HG02759 (cell line): ENCODE measurements at regions not wholly inside any gene's neighbourhood (a gene's known extent, or its start where the extent isn't known, plus 50 kb on each side); places are given as distances from the start of the nearest gene placed in this dataset.

Experiments used
- ATAC-seq: cut with Tn5 transposase; IDR thresholded peaks from one replicate; pipeline ENCODE4 v1.9.1; 2021; ENCODE audit warnings: mild to moderate bottlenecking, moderate library complexity; ENCODE audit not compliant: unreplicated experiment

DNA sequence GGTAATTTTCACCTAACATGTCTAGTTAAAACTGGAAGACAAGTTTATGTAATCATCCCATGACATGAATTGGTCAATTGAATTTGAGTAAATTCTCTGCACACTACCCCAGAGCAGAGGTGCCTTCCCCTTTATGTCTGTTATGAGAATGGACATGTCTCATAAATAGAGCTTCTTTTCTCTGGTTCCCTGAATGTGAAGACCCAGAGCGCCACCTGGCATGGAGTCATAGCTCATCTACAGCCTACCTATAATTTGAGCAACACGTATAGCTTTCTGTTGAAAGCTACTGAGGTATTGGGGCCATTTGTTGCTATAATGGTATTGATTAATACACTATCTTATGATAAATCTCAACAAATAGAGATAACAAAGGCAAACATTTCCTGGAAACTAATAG lies 626.5 kb upstream of the GALNTL6 start:
- no peak for ATAC-seq

DNA sequence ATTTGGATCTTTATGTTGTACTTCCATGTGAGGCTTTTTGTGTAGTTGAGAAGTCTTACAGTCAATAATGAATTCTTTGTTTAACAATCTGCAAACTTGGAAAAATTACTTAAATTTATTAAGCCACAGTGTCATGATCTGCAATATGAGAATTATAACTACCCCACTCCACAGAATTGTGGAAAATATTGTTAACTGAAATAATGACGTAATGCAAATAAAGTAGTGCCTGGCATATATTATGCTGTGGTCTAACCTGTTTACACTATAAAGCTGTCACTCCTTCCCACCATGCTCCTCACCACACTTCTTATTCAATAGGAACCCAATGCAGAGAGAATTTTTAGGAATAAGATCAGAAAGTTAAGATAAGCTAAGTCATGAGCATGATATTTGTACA lies 632.1 kb upstream of the GALNTL6 start:
- no peak for ATAC-seq

DNA sequence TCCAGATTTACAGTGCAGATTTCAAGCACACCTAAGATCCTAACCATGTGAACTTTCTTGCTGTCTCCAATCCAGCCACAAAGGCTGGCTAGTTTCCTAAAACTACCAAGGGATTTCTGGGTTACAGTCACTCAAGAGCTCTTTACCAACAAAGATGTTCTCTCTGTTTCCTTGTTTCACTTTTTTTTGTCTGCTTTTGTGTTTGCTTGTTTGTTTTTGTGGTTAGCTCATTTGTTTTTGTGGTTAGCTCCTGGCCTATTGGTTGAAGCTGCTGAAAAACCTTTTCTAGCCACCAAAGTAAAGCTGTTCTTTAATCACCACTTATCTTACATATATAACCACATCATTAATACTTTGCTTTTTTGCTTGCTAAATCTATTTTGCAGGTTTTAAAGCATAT lies 642.5 kb upstream of the GALNTL6 start:
- no peak for ATAC-seq

DNA sequence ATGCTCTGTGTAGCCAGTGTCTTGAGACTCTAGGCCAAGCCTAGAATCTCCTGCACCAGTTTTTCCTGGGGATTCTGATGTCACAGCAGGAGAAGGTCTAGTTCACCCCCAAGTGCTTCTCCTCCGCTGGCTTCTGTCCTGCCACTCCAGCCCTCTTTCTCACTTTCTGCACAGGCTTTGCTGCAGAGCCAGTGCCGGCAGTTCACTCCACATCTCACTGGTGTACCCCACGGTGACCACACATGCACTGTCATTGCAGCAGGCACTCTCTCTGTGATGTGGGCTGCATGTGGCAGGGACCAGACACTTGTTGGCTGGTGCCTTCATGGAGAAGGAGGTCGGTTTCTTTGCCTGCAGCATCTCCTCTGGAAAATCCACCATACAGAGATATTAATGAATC lies 643.8 kb upstream of the GALNTL6 start:
- no peak for ATAC-seq

DNA sequence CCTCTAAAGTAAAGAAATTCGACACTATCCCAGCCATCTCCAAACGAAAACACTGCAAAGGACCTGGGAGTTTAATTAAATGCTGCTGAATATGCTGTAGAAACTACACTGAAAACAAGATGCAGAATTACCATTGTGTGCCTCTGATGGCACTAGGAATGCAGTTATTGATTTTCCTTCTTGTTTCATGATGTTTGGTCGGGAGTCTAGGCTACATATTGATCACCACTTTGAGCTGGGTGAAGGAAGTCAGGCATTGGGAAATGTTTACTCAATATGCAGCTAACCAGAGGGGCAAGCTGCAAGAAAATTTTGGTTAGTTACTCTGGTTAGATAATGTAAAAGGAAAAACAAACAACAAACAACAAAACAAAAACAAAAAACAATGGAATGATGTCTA lies 650.7 kb upstream of the GALNTL6 start:
- ATAC-seq, result no peak

DNA sequence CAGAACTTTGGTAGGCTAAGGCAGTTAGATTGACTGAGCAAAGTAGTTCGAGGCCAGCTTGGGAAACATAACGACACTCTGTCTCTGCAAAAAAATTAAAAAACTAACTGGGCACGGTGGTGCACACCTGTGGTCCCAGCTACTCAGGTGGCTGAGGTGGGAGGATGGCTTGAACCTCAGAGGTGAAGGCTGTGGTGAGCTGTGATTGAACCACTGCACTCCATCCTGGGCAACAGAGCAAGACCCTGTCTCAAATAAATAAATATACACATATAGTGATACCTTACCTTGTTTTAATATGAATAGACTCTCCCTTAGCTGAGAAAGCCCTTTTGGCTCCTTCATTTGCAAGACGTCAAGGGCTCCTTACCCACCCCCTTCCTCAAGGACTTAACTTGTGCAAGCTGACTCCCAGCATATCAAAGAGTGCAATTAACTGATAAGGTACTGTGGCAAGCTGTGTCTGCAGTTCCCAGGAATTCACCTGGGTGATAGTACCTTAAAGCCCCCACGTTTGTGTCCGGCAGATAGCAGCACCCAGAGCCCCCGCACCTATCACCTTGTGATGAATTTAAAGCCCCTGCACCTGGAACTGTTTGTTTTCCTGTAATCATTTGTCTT lies 655.6 kb upstream of the GALNTL6 start:
- no peak for ATAC-seq

DNA sequence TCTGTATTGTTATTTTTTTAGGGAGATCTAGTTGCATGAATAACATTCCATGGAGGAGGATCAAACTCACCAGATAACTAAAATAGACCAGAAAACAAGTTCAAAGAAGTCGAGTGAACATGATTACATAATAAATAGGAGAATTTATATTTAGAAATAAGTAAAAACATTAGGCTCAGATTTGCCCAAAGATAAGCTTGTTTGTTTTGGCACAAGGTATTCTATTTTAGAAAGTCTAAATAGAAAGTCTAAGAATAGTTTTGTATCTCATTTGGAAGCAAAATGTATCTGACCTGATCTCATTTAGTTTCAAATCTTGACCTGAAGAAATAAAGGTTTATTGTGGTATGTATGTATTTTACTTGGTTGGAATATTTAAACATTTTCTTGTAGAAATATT lies 670.6 kb upstream of the GALNTL6 start:
- ATAC-seq, result no peak

DNA sequence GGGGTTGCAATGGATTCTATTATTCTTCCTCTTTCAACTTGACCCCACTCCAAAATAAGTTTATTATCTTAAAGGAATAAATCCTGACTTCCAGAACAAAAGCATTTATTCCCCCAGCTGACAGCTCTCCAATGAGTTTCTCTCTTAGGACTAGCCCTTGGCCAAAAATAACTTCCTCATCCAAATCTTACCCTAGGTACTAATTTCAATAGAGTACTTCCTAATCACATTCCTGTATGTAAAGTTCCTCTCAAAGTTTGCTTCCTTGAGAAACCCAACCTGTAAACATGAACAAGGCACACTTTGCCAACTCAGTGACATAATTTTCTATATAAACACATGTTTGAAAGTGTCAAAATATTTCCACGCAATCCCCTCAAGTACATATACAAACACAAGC lies 671.2 kb upstream of the GALNTL6 start:
- ATAC-seq, result no peak

DNA sequence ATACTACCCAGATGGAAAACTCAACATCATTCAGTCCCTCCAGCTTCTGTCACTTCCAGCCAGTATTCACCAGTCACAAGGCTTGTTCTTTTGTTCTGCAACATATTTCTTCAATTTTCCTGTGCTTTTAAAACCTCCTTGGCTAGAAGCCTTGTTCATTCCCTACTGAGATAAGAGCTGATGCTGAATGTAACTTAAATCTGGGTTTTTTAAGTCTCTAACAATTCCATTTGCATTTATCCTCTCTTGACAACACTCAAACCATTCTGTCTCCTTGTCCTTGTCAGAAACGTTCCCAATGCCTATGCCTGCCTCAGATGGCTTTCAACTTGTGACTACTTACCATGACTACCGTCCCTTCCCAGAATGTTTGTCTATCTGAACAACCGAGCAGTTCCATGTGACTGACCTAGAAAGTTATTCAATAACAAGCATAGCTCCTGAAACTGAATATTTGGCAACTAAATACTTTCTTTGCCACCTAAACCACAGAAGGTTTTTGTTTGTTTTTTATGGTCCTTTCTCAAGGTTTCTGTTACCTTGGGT lies 682.9 kb upstream of the GALNTL6 start:
- ATAC-seq, result no peak

DNA sequence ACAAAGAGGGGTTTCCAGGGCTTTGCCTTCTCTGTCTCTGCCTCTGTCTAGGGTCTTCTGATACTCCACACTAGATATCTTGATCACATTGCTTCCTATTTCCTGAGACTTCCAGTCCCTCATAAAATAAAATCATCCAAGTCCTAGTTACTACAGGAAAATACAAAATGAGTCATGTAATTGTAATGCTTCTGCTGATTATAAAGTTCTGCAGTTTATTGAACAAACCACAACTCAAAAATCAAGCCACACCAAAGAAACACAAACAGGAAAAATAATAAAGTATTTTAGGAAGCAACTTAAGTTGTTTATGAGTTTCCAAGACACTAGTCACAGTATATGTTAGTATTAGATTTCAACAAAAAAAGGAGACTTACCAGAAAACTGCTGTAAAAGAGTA lies 695.1 kb upstream of the GALNTL6 start:
- no peak for ATAC-seq

DNA sequence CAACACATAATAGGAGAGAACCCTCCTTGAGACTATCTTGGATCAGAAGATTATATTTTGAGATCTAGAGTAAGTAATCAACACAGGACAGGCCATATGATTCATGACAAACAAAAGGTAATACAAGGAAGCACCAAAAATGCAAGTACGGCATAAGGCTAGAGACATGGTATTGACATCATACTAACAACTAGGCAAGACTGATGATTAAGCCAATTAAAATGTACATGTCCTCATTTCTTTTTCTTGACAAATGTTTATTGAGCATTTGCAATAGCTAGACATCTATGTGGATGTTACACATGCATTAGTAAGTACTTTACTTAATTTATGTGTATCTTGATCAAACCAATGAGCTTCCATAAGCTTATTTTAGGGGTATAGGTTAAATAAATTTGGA lies 695.7 kb upstream of the GALNTL6 start:
- ATAC-seq, result no peak

DNA sequence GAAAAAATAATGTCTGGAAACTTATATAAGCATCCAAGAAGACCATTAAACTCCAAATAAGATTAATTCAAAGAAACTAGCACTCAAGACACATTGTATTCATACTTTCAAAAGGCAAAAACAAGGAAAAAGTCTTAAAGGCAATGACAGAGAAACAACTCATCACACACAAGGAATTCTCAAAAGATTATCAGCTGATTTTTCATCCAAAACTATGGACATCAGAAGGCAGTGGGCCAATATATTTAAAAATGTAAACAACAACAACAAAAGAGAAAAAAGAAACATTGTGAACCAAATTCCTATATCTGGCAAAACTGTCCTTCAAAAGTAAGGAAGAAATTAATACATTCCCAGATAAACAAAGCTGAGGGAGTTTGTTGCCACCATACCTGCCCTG lies 711.4 kb upstream of the GALNTL6 start:
- no peak for ATAC-seq

DNA sequence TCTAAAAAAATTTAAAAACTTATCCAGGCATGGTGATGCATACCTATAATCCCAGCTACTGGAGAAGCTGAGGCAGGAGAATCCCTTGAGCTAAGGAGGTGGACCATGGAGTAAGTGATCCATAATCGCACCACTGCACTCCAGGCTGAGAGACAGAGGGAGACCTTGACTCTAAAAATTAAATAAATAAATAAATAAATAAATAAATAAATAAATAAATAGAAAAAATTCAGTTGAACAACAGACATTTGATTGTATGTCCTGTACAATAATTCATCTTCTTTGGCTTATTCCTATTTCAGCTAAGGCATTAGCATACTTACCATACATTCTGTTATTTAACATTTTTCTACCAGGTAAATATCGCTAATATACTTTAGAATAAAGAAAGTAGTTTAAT lies 726.1 kb upstream of the GALNTL6 start:
- no peak for ATAC-seq

DNA sequence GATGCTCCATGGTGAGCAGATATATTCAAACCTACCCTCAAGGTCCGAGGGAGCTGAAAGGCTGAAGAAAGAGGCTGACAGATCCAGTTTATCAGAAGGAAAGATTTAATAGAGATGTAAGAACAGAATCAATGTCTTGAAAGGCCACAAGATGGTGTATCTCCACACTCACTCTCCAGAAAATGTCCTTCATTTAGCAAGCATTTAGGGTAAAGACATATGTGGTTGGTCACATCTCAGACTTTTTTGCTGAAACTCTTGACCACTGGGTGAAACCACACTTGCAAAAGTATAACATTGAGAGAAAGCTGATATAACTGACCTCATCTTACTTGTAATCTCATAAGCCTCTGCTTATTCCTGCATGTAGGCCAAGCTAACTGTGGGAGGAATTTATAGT lies 745.8 kb upstream of the GALNTL6 start:
- ATAC-seq, result no peak

DNA sequence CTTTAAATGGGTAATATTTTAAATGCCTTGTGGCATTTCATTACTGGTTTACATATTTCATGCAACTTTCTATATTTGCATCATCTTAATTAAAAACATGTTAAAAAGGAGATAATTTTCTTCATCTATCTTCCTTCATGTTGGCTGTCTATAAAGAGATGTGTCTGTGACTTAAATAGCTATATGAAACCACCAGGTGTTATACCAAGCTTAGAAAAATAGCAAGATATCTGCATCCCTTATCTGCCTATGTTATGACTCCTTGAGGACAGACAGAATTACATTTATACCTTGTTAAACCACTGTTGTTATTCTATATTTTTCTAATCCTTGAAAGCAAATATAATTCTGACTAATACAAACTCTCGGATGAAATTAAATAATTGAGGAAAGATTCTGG lies 763.8 kb upstream of the GALNTL6 start:
- no peak for ATAC-seq

DNA sequence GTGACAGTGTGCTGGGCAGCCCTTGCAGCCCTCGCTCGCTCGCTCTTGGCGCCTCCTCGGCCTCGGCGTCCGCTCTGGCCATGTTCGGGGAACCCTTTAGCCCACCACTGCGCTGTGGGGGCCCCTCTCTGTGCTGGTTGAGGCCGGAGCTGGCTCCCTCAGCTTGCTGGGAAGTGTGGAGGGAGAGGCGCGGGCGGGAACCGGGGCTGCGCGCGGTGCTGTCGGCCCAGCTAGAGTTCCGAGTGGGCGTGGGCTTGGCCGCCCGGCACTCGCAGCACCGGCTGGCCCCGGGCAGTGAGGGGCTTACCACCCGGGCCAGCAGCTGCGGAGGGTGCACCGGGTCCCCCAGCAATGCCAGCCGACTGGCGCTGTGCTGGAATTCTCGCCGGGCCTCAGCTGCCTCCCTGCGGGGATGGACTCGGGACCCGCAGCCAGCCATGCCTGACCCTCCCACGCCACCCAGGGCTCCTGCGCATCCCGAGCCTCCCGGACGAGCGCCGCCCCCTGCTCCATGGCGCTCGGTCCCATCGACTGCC lies 770.1 kb upstream of the GALNTL6 start:
- no peak for ATAC-seq

DNA sequence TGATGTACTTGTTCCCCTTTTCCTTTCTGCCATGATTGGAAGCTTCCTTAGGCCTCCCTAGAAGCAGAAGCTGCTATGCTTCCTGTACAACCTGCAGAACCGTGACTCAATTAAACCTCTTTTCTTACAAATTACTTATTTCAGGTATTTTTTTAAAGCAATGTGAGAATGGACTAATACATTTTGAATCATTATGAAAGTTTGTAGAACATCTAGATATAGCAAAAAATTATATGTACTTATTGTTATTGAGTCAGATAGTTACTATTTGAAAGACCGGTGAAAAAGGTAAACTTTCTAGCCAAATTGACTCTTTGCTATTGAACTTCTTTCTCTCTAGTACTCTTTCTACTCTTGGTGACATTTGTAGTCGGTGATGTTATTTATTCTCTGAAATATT lies 777.3 kb upstream of the GALNTL6 start:
- no peak for ATAC-seq

DNA sequence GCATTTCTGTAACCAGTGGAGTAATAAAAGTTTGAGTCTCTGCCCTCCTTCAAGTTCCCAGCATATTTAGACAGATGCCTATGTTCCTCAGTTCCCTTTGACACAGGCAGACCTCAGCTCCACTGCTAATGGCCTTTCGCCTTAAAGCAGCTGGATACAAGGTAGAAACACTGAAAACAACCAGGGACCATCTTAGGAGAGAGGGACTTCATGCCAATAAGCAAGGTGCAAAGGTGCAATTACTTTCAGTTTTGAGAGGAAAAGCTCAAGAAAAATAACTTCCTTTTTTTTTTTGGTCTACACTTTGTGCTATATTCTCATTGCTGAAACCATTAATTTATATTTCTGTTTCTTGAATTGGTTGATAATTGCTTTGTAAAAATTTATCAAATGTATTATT lies 781.9 kb upstream of the GALNTL6 start:
- no peak for ATAC-seq

DNA sequence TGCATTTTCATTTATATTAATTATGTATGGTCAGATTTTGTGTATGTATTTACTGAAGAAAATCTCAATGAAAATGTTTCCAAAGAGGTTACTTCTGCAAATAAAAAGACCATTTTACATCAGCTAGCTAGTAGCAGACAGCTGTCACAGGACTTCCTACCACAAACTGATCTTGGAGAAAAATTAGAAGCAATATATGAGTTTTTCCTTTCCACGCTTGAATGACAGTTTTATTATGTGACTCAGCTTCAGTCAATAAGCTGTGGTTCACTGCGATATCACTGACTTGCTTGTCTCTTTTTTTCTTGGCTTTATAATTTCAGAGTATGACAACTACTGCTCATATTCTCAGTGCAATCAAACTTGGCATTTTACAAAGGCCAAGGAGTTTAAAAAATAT lies 787.4 kb upstream of the GALNTL6 start:
- no peak for ATAC-seq

DNA sequence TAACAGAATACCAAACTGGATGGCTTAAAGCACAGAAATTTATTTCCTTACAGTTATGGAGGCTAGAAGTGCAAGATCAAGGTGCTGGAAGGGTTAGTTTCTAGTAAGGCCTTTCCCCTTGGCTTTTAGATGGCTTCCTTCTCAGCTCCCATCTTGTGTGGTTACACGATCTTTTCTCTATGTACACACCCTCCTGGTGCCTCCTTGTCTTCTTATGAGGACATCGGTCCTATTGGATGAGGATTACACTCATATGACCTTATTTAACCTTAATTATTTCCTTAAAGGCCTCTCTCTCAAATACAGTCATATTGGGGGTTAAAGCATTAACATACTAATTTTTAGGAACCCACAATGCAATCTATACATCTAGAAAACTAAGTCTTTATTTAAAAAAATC lies 787.9 kb upstream of the GALNTL6 start:
- no peak for ATAC-seq

DNA sequence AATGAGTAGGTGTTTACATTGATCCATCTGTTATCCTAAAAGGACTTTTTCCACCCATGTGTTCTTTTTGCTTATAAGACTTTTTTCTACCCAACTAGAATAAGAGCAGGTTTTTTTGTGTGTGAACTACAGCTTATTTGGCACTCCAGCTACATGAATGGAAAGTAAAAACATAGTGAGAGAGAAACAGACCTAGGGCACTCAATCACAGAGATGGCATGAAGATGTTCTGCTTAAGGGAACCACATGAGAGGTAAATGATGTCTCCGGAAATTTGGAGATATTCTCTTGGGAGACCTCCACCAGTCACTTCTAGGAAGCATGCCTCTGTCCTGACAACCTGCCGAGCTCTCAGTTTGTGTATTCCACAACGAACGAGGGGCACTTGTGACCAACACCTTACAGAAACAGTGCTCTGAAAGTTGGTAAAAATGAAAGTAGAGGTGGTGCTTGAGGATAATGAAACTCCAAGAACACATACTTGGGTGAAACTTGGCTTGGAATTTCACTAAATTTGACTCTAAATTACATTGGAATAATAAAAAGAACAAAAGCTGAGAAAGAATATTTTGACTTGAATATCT lies 788.4 kb upstream of the GALNTL6 start:
- ATAC-seq, result no peak

DNA sequence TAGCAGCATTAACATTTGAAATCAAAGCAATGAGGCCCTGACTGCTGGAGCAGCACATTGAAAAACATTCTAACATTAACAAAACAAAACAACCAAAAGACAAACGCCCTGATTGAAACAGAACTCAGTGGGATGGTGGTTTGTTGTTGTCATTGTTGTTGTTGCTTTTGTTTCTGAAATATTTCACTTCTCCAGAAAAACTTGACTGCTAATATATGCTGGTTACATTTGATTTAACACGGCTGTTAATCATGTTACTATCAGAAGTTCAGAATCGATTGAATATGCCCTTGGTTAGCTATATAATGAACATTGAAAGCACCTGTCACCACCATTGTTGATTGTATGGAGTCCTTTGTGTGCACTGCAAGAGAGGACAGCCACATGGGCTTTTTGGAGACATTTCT lies 790.4 kb upstream of the GALNTL6 start:
- ATAC-seq, result no peak

DNA sequence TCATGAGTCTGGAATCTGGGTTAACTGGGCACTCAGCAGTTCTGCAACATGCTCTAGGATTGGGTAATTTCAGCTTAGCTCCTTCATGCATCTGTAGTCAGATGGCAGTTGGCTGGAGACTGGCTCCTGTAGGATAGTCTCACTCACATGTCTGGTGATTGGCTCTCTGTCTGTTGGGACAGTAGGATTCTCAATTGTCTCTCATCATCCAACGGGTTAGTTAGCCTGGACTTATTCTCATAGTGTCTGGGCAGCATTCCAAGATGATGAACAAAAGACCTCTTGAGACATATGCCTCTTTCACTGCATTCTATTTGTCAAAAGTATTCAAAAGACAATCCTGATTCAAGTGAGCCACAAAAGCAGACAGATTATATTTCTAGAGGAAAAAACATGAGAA lies 795.6 kb upstream of the GALNTL6 start:
- no peak for ATAC-seq
